ENCODE measurements at regions not wholly inside any gene's neighbourhood (a gene's known extent, or its start where the extent isn't known, plus 50 kb on each side); places are given as distances from the start of the nearest gene placed in this dataset.
A peak's percentile ranks its signal among the peaks of the same experiment; 100 is the strongest.

DNA sequence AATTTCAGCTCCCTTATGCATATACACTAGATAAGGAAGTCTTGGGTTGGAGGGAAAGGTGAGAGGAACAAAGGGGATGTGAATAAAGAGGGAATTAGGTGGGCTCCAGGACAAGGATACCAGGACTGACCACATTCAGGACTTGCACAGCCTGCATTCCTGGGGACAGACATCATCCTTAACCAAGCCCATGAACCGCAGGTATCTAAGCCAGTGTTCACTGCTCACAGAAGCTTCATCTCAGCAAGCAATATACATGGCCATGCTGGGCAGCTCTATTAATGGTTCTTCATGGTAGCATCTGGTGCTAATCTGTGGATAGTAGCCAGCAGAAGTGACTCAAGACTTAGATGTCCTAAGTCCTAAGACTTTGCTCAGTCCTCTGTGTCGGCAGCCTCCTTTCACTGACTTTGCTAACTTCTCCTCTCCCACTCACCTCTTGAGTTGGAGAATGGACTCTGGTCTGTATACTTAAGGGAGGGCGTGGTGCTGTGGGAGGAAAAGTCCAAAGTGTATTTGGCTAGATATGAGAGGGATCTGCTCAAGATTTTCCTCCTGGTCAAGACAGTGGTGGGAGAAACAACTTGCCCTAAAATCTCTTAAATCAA lies 136.1 kb downstream of the ASCL1 start:
- Histone ChIP-seq H3K27me3 (ENCODE audit: low read depth, low read length) (peaks cover 17% of the 10 kb centered on the region; the same call in 1 of the 2 replicates), H3K79me2 (ENCODE audit: low read length) (no peaks in the 10 kb centered on the region), H2AFZ (ENCODE audit: low read depth, low read length) (no peak overlapping the region), H3K9ac (ENCODE audit: low read length) (no peak overlapping the region), H3K4me2 (ENCODE audit: low read length) (no peak overlapping the region), H3K27ac (ENCODE audit: low read length) (no peak overlapping the region), H3K36me3 (replicated peaks; ENCODE audit: low read depth, low read length) (no peaks in the 10 kb centered on the region), H3K9me3 (ENCODE audit: insufficient read depth, low read length) (no peaks in the 10 kb centered on the region), H3K4me1 (ENCODE audit: low read length) (peaks cover 6% of the 10 kb centered on the region; the same call in 1 of the 2 replicates), H3K4me3 (ENCODE audit: low read length) (no peak overlapping the region), H4K20me1 (ENCODE audit: insufficient read depth, low read length) (no peaks in the 10 kb centered on the region)
- TF ChIP-seq CTCF (IDR thresholded peaks at IDR 0.05; ENCODE audit: low read depth, low read length): no peak
- no peak for TF ChIP-seq EZH2phosphoT487 (IDR thresholded peaks at IDR 0.05; ENCODE audit: low read depth)

DNA sequence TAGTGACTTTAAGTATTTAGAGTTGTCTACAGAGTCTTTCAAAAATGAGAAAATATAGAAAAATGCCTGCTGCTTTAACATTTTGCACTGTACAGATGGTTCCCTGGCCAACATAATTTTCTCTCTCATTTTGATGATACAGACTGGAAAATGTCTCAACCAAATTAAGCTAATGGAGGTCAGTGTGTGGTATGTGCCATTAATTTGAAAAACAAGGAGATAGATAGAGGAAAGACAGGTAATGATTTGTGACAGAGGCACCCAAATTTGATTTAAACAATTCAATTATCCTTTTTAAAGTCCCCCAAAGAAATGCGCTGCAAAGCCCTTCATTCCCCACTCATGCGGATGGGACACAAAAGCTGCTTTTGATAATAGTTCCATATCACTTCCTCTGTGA lies 140.0 kb downstream of the ASCL1 start:
- Histone ChIP-seq H3K27ac (ENCODE audit: low read length) (no peak overlapping the region), H4K20me1 (ENCODE audit: insufficient read depth, low read length) (no peaks in the 10 kb centered on the region), H3K9me3 (ENCODE audit: insufficient read depth, low read length) (peaks cover 5% of the 10 kb centered on the region; the same call in 1 of the 2 replicates), H3K4me2 (ENCODE audit: low read length) (no peak overlapping the region), H3K79me2 (ENCODE audit: low read length) (no peaks in the 10 kb centered on the region), H3K9ac (ENCODE audit: low read length) (no peak overlapping the region), H3K4me1 (ENCODE audit: low read length) (peaks cover 17% of the 10 kb centered on the region), H3K27me3 (ENCODE audit: low read depth, low read length) (peaks cover 9% of the 10 kb centered on the region; the same call in 1 of the 2 replicates), H3K4me3 (ENCODE audit: low read length) (no peak overlapping the region), H2AFZ (ENCODE audit: low read depth, low read length) (no peak overlapping the region), H3K36me3 (replicated peaks; ENCODE audit: low read depth, low read length) (peaks cover 7% of the 10 kb centered on the region)
- no peak for TF ChIP-seq EZH2phosphoT487 (IDR thresholded peaks at IDR 0.05; ENCODE audit: low read depth)
- TF ChIP-seq CTCF (IDR thresholded peaks at IDR 0.05; ENCODE audit: low read depth, low read length): no peak

GRCh38 chr12:103100257-103100831 lies 142.9 kb downstream of the ASCL1 start:
- Histone ChIP-seq H3K27me3 (ENCODE audit: low read depth, low read length) (no peaks in the 10 kb centered on the region), H3K9me3 (ENCODE audit: insufficient read depth, low read length) (peaks cover 5% of the 10 kb centered on the region; the same call in 1 of the 2 replicates), H3K36me3 (replicated peaks; ENCODE audit: low read depth, low read length) (peaks cover 7% of the 10 kb centered on the region), H3K4me2 (ENCODE audit: low read length) (no peak overlapping the region), H3K4me3 (ENCODE audit: low read length) (no peak overlapping the region), H4K20me1 (ENCODE audit: insufficient read depth, low read length) (no peaks in the 10 kb centered on the region), H2AFZ (ENCODE audit: low read depth, low read length) (no peak overlapping the region), H3K79me2 (ENCODE audit: low read length) (no peaks in the 10 kb centered on the region), H3K27ac (ENCODE audit: low read length) (no peak overlapping the region), H3K4me1 (ENCODE audit: low read length) (peaks cover 17% of the 10 kb centered on the region), H3K9ac (ENCODE audit: low read length) (no peak overlapping the region)
- TF ChIP-seq EZH2phosphoT487 (IDR thresholded peaks at IDR 0.05; ENCODE audit: low read depth): no peak
- TF ChIP-seq CTCF (IDR thresholded peaks at IDR 0.05; ENCODE audit: low read depth, low read length): no peak

DNA sequence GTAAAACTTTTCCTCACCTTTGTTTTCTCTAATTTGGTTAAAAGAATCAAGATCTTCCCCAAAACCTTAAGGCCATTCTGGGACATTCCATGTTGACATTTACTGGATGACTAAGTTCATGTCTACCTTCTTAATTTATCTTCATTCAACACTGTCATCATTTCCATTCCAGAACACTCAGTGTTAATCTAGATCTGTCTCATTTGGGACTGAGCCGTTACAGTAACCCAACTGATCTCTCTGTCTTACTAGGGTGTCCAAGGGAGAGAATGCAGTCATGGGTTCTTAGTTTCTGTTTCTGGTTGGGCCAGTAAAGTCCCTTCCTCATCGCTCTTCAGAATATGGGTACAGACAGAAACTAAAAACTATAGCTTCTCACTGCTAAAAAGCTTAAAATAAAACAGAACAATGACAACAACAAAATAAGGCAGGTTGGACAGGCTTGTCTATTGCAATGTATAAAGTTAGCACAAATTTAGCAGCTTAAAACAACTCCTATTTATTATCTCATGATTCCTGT lies 144.8 kb downstream of the ASCL1 start:
- no peaks in the 10 kb centered on the region for H4K20me1 ChIP-seq (ENCODE audit: insufficient read depth, low read length)
- H3K4me2 ChIP-seq (ENCODE audit: low read length): peak overlapping the region; percentile 24
- H3K4me1 ChIP-seq (ENCODE audit: low read length): peaks cover 24% of the 10 kb centered on the region
- peaks cover 7% of the 10 kb centered on the region for H3K36me3 ChIP-seq (replicated peaks; ENCODE audit: low read depth, low read length)
- TF ChIP-seq CTCF (IDR thresholded peaks at IDR 0.05; ENCODE audit: low read depth, low read length) (no peak), EZH2phosphoT487 (IDR thresholded peaks at IDR 0.05; ENCODE audit: low read depth) (no peak)
- peak overlapping the region; percentile 1; the same call in 1 of the 2 replicates for H3K9ac ChIP-seq (ENCODE audit: low read length)
- peak overlapping the region; percentile 81 for H2AFZ ChIP-seq (ENCODE audit: low read depth, low read length)
- H3K4me3 ChIP-seq (ENCODE audit: low read length): 0 out of 2 replicates have a peak overlapping the region, but pooled peaks have one; percentile 0
- H3K9me3 ChIP-seq (ENCODE audit: insufficient read depth, low read length): peaks cover 5% of the 10 kb centered on the region; the same call in 1 of the 2 replicates
- H3K27ac ChIP-seq (ENCODE audit: low read length): peak overlapping the region; percentile 66
- H3K79me2 ChIP-seq (ENCODE audit: low read length): no peaks in the 10 kb centered on the region
- H3K27me3 ChIP-seq (ENCODE audit: low read depth, low read length): no peaks in the 10 kb centered on the region

Data from OCI-LY3 (cell line).